Natural killer cell (primary cell): ENCODE measurements at regions not wholly inside any gene's neighbourhood (a gene's known extent, or its start where the extent isn't known, plus 50 kb on each side); places are given as distances from the start of the nearest gene placed in this dataset.

Experiments
- ATAC-seq, 3 donors: fragments of 150-1000 bp in 2 of 3; fragments of 200-7000 bp in 1 of 3; cut with Tn5 transposase; 1 replicate in 1 of 3; 2 replicates in 2 of 3; pipeline ENCODE4 v1.10.0; 2021; ENCODE audit warnings: mild to moderate bottlenecking in 2 of 3, moderate library complexity in 2 of 3
- DNase-seq, 2 donors: peaks; one replicate each; pipeline versions ENCODE4 v3.0.0 to v3.0.0-alpha.2; 2013 to 2021; ENCODE audit warnings: mixed read lengths in 1 of 2
- H3K27ac ChIP-seq: one replicate; pipeline ENCODE4 v1.5.1; 2013; ENCODE audit warnings: mild to moderate bottlenecking, low read length
- H3K27me3 ChIP-seq: one replicate; pipeline ENCODE4 v1.6.1; 2013; ENCODE audit warnings: low read length; ENCODE audit not compliant: control insufficient read depth, insufficient read depth
- H3K36me3 ChIP-seq: one replicate; pipeline ENCODE4 v1.6.1; 2013; ENCODE audit warnings: low read length; ENCODE audit not compliant: control insufficient read depth, insufficient read depth
- H3K4me1 ChIP-seq: one replicate; pipeline ENCODE4 v1.6.1; 2013; ENCODE audit warnings: low read length; ENCODE audit not compliant: control insufficient read depth, insufficient read depth
- H3K4me3 ChIP-seq: one replicate; pipeline ENCODE4 v1.5.1; 2013; ENCODE audit warnings: low read length
- H3K9me3 ChIP-seq: one replicate; pipeline ENCODE4 v1.6.1; 2013; ENCODE audit warnings: low read length; ENCODE audit not compliant: control insufficient read depth, insufficient read depth
- H3K27ac Mint-ChIP-seq, 2 donors: one replicate each; pipeline ENCODE4 v1.8.0; 2022; ENCODE audit warnings: mild to moderate bottlenecking in 2 of 2, mixed read lengths in 2 of 2, moderate library complexity in 1 of 2
- H3K27me3 Mint-ChIP-seq, 2 donors: one replicate each; pipeline ENCODE4 v1.8.0; 2022; ENCODE audit warnings: low read depth in 2 of 2, mixed read lengths in 2 of 2
- H3K36me3 Mint-ChIP-seq: one replicate; pipeline ENCODE4 v1.8.0; 2022; ENCODE audit warnings: mixed read lengths
- H3K4me1 Mint-ChIP-seq, 2 donors: one replicate each; pipeline ENCODE4 v1.8.0; 2022; ENCODE audit warnings: mixed read lengths in 2 of 2
- H3K4me3 Mint-ChIP-seq: one replicate; pipeline ENCODE4 v1.8.0; 2022; ENCODE audit warnings: mild to moderate bottlenecking, moderate library complexity, mixed read lengths
- H3K9me3 Mint-ChIP-seq, 2 donors: one replicate each; pipeline ENCODE4 v1.8.0; 2022; ENCODE audit warnings: mixed read lengths in 2 of 2
- CTCF ChIP-seq: fragments of 200-600 bp; IDR thresholded peaks from one replicate; pipeline ENCODE4 v1.8.0; 2022; ENCODE audit warnings: antibody characterized with exemption
- WGBS: methylation state at CpG from one replicate; pipeline ENCODE4 v1.1.7; 2013; ENCODE audit warnings: missing lambda C conversion rate; ENCODE audit not compliant: insufficient coverage; 5-methylcytosine and 5-hydroxymethylcytosine counted together
- intact Hi-C: fragments of 100-400 bp; cut with micrococcal nuclease; formaldehyde crosslinking; loops from one replicate; pipeline ENCODE4 v1.14.2; 2022

GRCh38 chr4:141391771-141392170, 171.1 kb downstream of the ZNF330 start:
- no peak overlapping the region for H3K4me3 Mint-ChIP-seq
- no peaks in the 10 kb centered on the region for H3K27me3 Mint-ChIP-seq
- no peaks in the 10 kb centered on the region for H3K27me3 ChIP-seq
- ATAC-seq = no peak
- no peak overlapping the region for H3K27ac ChIP-seq
- DNase-seq = no peak
- H3K4me1 Mint-ChIP-seq = no peaks in the 10 kb centered on the region
- 85% methylated on average over 2 of the region's 3 CpGs for WGBS
- no peak overlapping the region for H3K4me3 ChIP-seq
- intact Hi-C loops = no loop called here
- TF ChIP-seq CTCF = no peak
- no peaks in the 10 kb centered on the region for H3K4me1 ChIP-seq
- no peaks in the 10 kb centered on the region for H3K9me3 ChIP-seq
- no peak overlapping the region for H3K27ac Mint-ChIP-seq
- H3K36me3 ChIP-seq = no peaks in the 10 kb centered on the region
- no peaks in the 10 kb centered on the region for H3K36me3 Mint-ChIP-seq
- peaks cover 0 to 3% of the 10 kb centered on the region in 2 donors for H3K9me3 Mint-ChIP-seq

GRCh38 chr4:141395246-141395830, 174.6 kb downstream of the ZNF330 start:
- Histone ChIP-seq H3K27ac (no peak overlapping the region), H3K9me3 (no peaks in the 10 kb centered on the region), H3K36me3 (no peaks in the 10 kb centered on the region), H3K27me3 (no peaks in the 10 kb centered on the region), H3K4me1 (no peaks in the 10 kb centered on the region), H3K4me3 (no peak overlapping the region)
- H3K36me3 Mint-ChIP-seq = no peaks in the 10 kb centered on the region
- no peak overlapping the region for H3K27ac Mint-ChIP-seq
- 100% methylated on average over 1 of the region's 1 CpG for WGBS
- peaks cover 0 to 3% of the 10 kb centered on the region in 2 donors for H3K9me3 Mint-ChIP-seq
- no peak for ATAC-seq
- H3K4me1 Mint-ChIP-seq = no peaks in the 10 kb centered on the region
- H3K4me3 Mint-ChIP-seq = no peak overlapping the region
- intact Hi-C loops = no loop called here
- no peak for TF ChIP-seq CTCF
- no peaks in the 10 kb centered on the region for H3K27me3 Mint-ChIP-seq
- DNase-seq = no peak

- intact Hi-C loops = no loop called here
- no peak overlapping the region for H3K27ac Mint-ChIP-seq
- no peak overlapping the region for H3K4me3 Mint-ChIP-seq
- no peaks in the 10 kb centered on the region for H3K36me3 Mint-ChIP-seq
- H3K27me3 Mint-ChIP-seq = no peaks in the 10 kb centered on the region
- H3K4me1 ChIP-seq = no peaks in the 10 kb centered on the region
- DNase-seq (no peak), ATAC-seq (no peak)
- TF ChIP-seq CTCF = no peak
- 92% methylated on average over 5 of the region's 5 CpGs for WGBS
- H3K27ac ChIP-seq = no peak overlapping the region
- no peaks in the 10 kb centered on the region for H3K9me3 ChIP-seq
- no peaks in the 10 kb centered on the region for H3K27me3 ChIP-seq
- H3K9me3 Mint-ChIP-seq = peaks cover under 1 to 4% of the 10 kb centered on the region in 2 donors
- no peaks in the 10 kb centered on the region for H3K4me1 Mint-ChIP-seq
- no peak overlapping the region for H3K4me3 ChIP-seq
- H3K36me3 ChIP-seq = no peaks in the 10 kb centered on the region
Measured at GRCh38 chr4:141395919-141396318, 175.2 kb downstream of the ZNF330 start.

GRCh38 chr4:141402712-141403111, 182.0 kb downstream of the ZNF330 start:
- Histone ChIP-seq H3K4me3 (no peak overlapping the region), H3K36me3 (no peaks in the 10 kb centered on the region), H3K27ac (no peak overlapping the region), H3K27me3 (no peaks in the 10 kb centered on the region), H3K9me3 (no peaks in the 10 kb centered on the region), H3K4me1 (no peaks in the 10 kb centered on the region)
- no peak for DNase-seq
- Mint-ChIP-seq H3K27ac (no peak overlapping the region), H3K9me3 (peaks cover 2% of the 10 kb centered on the region in 2 donors), H3K36me3 (no peaks in the 10 kb centered on the region), H3K4me1 (no peaks in the 10 kb centered on the region), H3K4me3 (no peak overlapping the region), H3K27me3 (no peaks in the 10 kb centered on the region)
- no peak for ATAC-seq
- 85% methylated on average over 4 of the region's 5 CpGs for WGBS
- TF ChIP-seq CTCF = no peak
- intact Hi-C loops = no loop called here
